ENCODE measurements at regions not wholly inside any gene's neighbourhood (a gene's known extent, or its start where the extent isn't known, plus 50 kb on each side); places are given as distances from the start of the nearest gene placed in this dataset.

GRCh38 chr1:99570486-99571089 is 75.3 kb upstream of the PALMD start:
- intact Hi-C loops (cut with micrococcal nuclease), result no loop called here

- intact Hi-C loops (cut with micrococcal nuclease), result no loop called here
Observed at GRCh38 chr1:99571092-99571734, 74.7 kb upstream of the PALMD start.

GRCh38 chr1:99573431-99574217 is 72.3 kb upstream of the PALMD start:
- intact Hi-C loops (cut with micrococcal nuclease), result no loop called here

- intact Hi-C loops (cut with micrococcal nuclease), result no loop called here
Observed at GRCh38 chr1:99577313-99577712, 68.6 kb upstream of the PALMD start.

- intact Hi-C loops (cut with micrococcal nuclease), result no loop called here
Observed at GRCh38 chr1:99579691-99580172, 66.2 kb upstream of the PALMD start.

- intact Hi-C loops (cut with micrococcal nuclease), result no loop called here
Observed at GRCh38 chr1:99580451-99580850, 65.5 kb upstream of the PALMD start.

GRCh38 chr1:99587008-99587407 is 58.9 kb upstream of the PALMD start:
- intact Hi-C loops (cut with micrococcal nuclease), result no loop called here

GRCh38 chr1:99589186-99589636 is 56.7 kb upstream of the PALMD start:
- intact Hi-C loops (cut with micrococcal nuclease), result no loop called here

- intact Hi-C loops (cut with micrococcal nuclease), result no loop called here
Observed at GRCh38 chr1:99590578-99591209, 55.2 kb upstream of the PALMD start.

GRCh38 chr1:99591886-99592285 is 54.0 kb upstream of the PALMD start:
- intact Hi-C loops (cut with micrococcal nuclease), result no loop called here

GRCh38 chr1:99594205-99594604 is 51.7 kb upstream of the PALMD start:
- intact Hi-C loops (cut with micrococcal nuclease), result no loop called here

GRCh38 chr1:99595041-99595440 is 50.9 kb upstream of the PALMD start:
- intact Hi-C loops (cut with micrococcal nuclease), result no loop called here

- intact Hi-C loops (cut with micrococcal nuclease), result no loop called here
Observed at GRCh38 chr1:99595441-99595840, 50.5 kb upstream of the PALMD start.

Measured in T-helper 2 cell treated with Interferon-gamma antibody and Interleukin-4, amounts not matched to agents 100 ng/mL and 5 ng/mL, for 36 hours (primary cell).